ENCODE measurements at regions not wholly inside any gene's neighbourhood (a gene's known extent, or its start where the extent isn't known, plus 50 kb on each side); places are given as distances from the start of the nearest gene placed in this dataset.

DNA sequence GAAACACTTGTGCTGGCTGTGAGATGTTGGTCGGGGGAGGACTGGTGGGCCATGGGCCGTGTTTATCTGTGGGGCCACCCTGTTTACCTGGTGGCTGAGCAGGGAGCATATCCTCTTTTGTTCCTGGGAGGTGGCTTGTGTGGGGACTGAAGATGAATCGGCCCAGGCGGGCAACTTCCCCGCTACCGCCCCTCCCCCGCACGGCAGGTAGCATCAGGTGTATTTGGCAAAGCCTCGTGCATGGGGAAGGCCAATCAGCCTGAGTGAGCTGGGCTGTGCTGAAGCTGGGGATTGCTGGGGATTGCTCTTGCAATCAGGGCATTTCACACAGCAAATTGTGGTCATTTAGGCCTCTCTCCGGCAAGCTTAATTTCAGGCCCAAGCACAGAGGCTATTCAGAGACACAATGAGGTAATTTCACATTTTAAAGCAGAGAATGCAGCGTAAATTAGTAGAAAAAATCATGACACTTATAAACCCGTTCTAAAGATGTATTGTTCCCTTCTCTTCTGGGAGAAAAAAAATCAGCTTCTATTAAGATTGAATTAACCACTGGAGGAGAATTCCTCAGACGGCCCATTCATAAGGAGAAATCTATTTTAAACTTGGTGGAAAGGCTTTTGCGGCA is 197.7 kb upstream of the POU3F1 start:
- TF ChIP-seq POLR2A (IDR thresholded peaks at IDR 0.05; ENCODE audit: low read depth, low read length): no peak
- TF ChIP-seq POLR2AphosphoS5 (IDR thresholded peaks at IDR 0.05; ENCODE audit: low read depth, low read length): no peak
- TF ChIP-seq TAF1 (IDR thresholded peaks at IDR 0.05; ENCODE audit: low read depth, low read length): no peak
- TF ChIP-seq SPI1 (IDR thresholded peaks at IDR 0.05; ENCODE audit: low read depth, low read length): no peak

Data from GM12891 (cell line).